D721Med (cell line): ENCODE measurements at regions not wholly inside any gene's neighbourhood (a gene's known extent, or its start where the extent isn't known, plus 50 kb on each side); places are given as distances from the start of the nearest gene placed in this dataset.

Experiments
- DNase-seq: peaks from one replicate; pipeline ENCODE4 v3.0.0; 2011; ENCODE audit warnings: low spot score; ENCODE audit not compliant: insufficient read length
- FAIRE-seq: peaks from 2 replicates; lab custom pipeline; 2011; peaks lifted over from hg19 to GRCh38; lab: Jason Lieb, UNC
- TF ChIP-seq, protein P1 (sequence below): IDR thresholded peaks from 2 replicates; pipeline ENCODE4 v1.5.1; 2012; ENCODE audit warnings: mild to moderate bottlenecking, control low read depth; ENCODE audit not compliant: insufficient read depth; ENCODE audit errors: missing control alignments

GRCh38 chr2:241931084-241931975 is 61.8 kb downstream of the RTP5 start:
- FAIRE-seq: no peak
- DNase-seq: no peak
- TF ChIP-seq, protein P1, sequence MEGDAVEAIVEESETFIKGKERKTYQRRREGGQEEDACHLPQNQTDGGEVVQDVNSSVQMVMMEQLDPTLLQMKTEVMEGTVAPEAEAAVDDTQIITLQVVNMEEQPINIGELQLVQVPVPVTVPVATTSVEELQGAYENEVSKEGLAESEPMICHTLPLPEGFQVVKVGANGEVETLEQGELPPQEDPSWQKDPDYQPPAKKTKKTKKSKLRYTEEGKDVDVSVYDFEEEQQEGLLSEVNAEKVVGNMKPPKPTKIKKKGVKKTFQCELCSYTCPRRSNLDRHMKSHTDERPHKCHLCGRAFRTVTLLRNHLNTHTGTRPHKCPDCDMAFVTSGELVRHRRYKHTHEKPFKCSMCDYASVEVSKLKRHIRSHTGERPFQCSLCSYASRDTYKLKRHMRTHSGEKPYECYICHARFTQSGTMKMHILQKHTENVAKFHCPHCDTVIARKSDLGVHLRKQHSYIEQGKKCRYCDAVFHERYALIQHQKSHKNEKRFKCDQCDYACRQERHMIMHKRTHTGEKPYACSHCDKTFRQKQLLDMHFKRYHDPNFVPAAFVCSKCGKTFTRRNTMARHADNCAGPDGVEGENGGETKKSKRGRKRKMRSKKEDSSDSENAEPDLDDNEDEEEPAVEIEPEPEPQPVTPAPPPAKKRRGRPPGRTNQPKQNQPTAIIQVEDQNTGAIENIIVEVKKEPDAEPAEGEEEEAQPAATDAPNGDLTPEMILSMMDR: no peak

DNA sequence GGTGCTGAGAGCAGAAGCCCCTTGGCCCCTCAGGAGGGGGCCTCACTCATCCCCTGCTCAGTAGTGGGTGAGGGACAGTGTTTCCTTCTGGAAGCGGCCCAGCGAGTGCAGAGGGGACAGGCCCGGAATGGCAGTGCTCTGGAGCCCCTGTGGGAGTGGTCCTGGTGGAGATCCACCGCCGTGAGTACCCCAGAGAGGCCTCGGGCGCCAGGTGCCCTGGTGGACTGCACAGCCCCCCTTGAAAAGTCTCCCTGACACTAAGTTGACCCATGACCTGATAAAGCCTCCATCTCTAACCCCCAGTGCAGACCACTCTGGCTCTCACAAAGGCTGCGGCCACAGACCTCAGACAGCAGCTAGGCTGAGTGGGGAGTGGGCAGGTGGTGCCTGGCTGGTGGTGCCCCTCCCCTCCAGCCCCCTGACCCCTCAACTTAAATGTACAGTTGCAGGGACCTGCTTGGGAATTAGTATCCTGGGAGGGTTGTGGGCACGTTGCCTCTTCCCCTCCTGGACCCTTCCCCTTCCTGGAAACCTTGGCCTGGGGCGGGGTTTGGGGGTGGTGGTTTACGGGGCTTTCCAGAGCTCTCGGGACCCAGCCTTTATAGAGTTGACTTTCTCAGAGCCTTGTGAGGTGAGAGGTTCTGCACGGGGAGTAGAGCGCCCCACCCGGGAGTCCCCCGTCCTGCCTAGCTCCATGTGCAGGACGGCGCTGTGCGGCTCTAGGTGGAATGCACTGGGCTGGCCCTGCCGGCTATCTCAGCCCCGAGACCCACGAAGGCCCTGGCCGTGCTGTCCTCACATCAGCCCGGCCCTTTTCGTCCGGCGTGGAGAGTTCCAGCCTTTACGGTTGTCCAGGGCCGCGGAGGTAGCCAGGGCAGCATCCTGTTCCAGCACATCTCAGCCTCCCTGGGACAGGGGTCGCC is 62.7 kb downstream of the RTP5 start:
- FAIRE-seq (no peak), DNase-seq (no peak)
- TF ChIP-seq, protein P1: no peak

GRCh38 chr2:241932899-241933178 is 63.3 kb downstream of the RTP5 start:
- TF ChIP-seq, protein P1: no peak
- FAIRE-seq: no peak
- no peak for DNase-seq

- TF ChIP-seq, protein P1: no peak
- DNase-seq (no peak), FAIRE-seq (no peak)
These were observed 63.8 kb downstream of the RTP5 start for GRCh38 chr2:241933179-241933911.

DNA sequence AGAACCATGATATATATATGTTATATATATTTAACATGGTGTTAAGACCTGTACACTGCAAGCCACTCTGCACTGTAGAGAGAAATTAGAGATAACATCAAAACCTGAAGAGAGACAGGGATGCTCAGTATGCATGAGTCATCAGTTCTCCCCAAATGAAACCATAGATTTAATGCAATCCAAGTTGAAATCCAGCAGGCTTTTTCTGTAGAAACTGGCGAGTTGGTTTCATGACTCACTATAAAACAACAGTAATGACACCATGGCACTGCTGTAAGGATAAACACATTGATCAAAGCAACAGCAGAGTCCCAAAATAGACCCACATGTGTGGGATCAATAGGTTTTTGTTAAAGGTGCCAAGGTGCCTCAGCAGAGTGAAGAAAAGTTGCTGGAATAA is 65.8 kb downstream of the RTP5 start:
- no peak for DNase-seq
- TF ChIP-seq, protein P1: no peak
- FAIRE-seq: no peak

DNA sequence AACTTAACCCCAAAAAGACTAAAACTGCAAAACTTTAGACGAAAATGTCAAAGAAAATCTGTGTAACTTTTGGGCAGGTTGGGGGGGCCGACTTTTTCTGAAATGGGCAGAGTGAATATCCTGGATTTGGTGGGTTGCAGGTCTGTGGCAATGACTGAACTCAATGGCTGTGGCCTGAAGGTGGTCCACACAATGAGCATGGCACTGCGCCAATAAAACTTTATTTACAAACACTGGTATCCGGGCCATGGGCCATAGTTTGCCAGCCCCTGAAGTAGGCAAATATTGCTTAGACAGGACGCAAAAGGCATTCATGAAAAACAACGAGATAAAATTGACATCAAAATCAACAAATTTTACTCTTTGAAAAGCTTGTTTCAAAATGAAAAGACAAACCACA is 66.2 kb downstream of the RTP5 start:
- TF ChIP-seq, protein P1: no peak
- DNase-seq (no peak), FAIRE-seq (no peak)
